HG03354 (cell line): ENCODE measurements at regions not wholly inside any gene's neighbourhood (a gene's known extent, or its start where the extent isn't known, plus 50 kb on each side); places are given as distances from the start of the nearest gene placed in this dataset.

Source experiments
- ATAC-seq: cut with Tn5 transposase; IDR thresholded peaks from one replicate; pipeline ENCODE4 v1.9.1; 2021; ENCODE audit warnings: mild to moderate bottlenecking; ENCODE audit not compliant: unreplicated experiment, poor library complexity, severe bottlenecking

DNA sequence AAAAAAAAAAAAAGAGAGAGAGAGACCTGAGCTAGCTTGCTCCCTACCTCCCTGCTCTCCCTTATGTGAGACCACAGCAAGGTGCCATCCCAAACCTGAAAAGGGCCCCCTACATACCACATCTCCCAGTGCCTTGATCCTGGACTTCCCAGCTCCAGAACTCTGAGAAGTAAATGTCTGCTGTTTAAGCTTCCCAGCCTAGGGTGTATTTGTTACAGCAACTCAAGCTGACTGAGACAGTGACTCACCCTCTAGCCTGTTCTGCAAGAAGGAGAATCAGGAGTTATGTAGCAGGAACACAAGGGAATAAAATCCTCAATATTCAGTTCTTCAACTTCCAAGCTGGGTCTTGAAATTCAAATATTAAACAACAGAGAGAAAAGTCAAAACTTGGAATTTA, 52.1 kb upstream of the TMEM72 start:
- no peak for ATAC-seq

DNA sequence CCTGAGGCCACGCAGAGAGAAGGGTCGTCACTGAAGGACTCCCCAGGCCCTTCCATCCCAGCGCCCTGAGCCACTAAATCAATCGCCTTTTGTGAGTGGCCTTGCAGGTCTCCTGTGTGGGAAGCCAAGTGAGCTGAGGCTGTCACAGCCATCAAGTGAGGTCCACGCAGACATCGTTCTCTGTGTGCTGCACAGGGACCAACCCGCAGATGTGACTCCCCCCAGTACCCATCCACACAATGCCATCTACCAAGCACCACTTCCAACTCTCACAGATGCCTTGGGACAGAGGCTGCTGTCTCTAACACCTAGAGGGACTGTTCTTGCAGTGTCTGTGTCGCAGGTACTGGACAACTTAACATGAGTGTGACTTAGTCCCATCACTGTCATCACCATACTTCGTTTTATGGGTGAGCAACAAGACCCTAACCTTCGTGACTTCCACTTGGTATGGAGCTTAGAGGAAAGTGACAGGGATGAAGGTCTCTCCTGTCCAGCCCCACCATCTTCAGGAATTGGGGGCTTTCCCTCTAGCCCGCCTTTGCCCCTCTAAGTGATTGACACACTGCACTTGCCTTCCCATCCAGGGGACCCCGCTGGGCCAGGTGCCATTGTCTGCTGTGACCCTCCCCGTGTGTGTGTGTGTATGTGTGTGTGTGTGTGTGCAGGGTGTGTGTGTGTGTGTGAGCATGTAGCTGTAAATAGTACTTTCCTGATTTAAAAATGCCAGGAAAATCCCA, 51.4 kb upstream of the TMEM72 start:
- no peak for ATAC-seq

DNA sequence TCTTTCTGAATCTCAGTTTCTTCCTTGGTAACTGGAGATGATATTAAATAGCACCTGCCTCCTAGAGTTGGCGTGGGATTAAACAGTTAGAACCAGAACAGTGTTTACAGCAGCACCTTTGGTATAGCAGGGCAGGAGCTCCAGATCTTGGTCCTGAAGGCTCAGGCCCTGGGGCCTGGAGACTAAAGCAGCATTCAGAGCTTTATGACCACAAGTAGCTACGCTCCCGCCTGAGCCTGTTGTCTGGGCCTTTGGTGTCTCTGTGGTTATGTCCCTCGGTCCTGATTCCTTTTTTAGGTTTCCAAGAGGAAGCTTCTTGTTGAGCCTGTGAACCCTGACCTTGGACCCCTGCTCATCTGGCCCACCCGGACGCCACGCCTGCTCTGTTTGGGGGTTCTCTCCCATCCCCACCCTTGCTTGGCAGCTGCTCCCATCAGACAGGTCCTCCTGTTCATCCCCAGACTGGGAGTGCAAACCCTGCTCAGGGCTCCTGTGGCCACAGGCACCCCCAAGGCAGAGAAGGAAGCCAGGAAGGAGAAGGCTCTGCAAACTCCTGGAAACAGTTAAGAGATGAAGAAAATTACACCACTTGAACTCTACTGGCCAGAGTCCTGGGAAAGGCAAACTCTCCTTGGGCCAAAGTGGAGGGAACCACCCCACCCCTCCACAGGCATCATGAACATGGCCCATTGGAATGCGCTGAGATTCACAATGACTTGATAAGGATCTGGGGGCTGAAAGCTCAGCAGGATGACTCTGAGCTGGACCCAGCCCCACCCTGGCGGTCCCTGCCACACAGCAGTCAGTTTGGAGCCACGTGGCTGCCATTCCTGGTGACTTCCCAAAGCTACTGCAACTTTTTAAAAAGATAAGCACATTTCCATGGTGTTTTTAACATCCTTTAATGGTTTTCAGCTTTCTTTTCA, 50.1 kb upstream of the TMEM72 start:
- ATAC-seq = no peak
